Right ventricle myocardium inferior (tissue), 1 donor: ENCODE measurements at regions not wholly inside any gene's neighbourhood (a gene's known extent, or its start where the extent isn't known, plus 50 kb on each side); places are given as distances from the start of the nearest gene placed in this dataset.
"Not testable (repeated sequence)": the region's sequence is repeated elsewhere in the genome, so short reads cannot be mapped to it uniquely, and the experiment has no call there.

Experiments
- ATAC-seq: fragments of 200-7000 bp; cut with Tn5 transposase; one replicate; pipeline ENCODE4 v1.9.1; 2020; ENCODE audit warnings: mild to moderate bottlenecking, moderate library complexity
- DNase-seq: peaks from one replicate; pipeline ENCODE4 v3.0.0; 2021; ENCODE audit errors: missing footprints
- intact Hi-C: fragments of 100-400 bp; cut with DNase I; formaldehyde crosslinking; loops from one replicate; pipeline ENCODE4 v1.11.0; 2022
- donor health status: DM: no; HTN: yes; CAD: no; lungs with severe emphysema.

GRCh38 chr10:81725851-81726250, 149.1 kb upstream of the NRG3 start:
- ATAC-seq (no peak), DNase-seq (no peak)
- intact Hi-C loops: no loop called here

- no peak for DNase-seq
- intact Hi-C loops: no loop called here
- no peak for ATAC-seq
Observed at GRCh38 chr10:81728692-81729091, 146.3 kb upstream of the NRG3 start.

- no peak for DNase-seq
- intact Hi-C loops: no loop called here
- no peak for ATAC-seq
Observed at GRCh38 chr10:81730891-81731290, 144.1 kb upstream of the NRG3 start.

- intact Hi-C loops: no loop called here
- DNase-seq (no peak), ATAC-seq (no peak)
Observed at GRCh38 chr10:81733542-81733941, 141.5 kb upstream of the NRG3 start.

- intact Hi-C loops, ATAC-seq, DNase-seq: not testable (repeated sequence)
Observed at GRCh38 chr10:81735167-81735566, 139.8 kb upstream of the NRG3 start.

- ATAC-seq (no peak), DNase-seq (no peak)
- intact Hi-C loops: no loop called here
Observed at GRCh38 chr10:81759111-81759510, 115.9 kb upstream of the NRG3 start.

- no peak for DNase-seq
- intact Hi-C loops: no loop called here
- no peak for ATAC-seq
Observed at GRCh38 chr10:81784111-81784597, 90.8 kb upstream of the NRG3 start.

- intact Hi-C loops: no loop called here
- no peak for DNase-seq
- ATAC-seq: no peak
Observed at GRCh38 chr10:81792729-81793128, 82.3 kb upstream of the NRG3 start.

- DNase-seq (no peak), ATAC-seq (no peak)
- intact Hi-C loops: no loop called here
Observed at GRCh38 chr10:81806842-81807241, 68.2 kb upstream of the NRG3 start.

GRCh38 chr10:81814842-81815241, 60.2 kb upstream of the NRG3 start:
- ATAC-seq (no peak), DNase-seq (no peak)
- intact Hi-C loops: no loop called here

- DNase-seq (no peak), ATAC-seq (no peak)
- intact Hi-C loops: no loop called here
Observed at GRCh38 chr10:81817596-81818170, 57.3 kb upstream of the NRG3 start.

GRCh38 chr10:81820418-81820817, 54.6 kb upstream of the NRG3 start:
- ATAC-seq: no peak
- intact Hi-C loops: no loop called here

More at GRCh38 chr10:81820418-81820817, 54.6 kb upstream of the NRG3 start:
- no peak for DNase-seq
